Ascending aorta (tissue), 2 donors: ENCODE measurements at regions not wholly inside any gene's neighbourhood (a gene's known extent, or its start where the extent isn't known, plus 50 kb on each side); places are given as distances from the start of the nearest gene placed in this dataset.

Experiments used
- DNase-seq, 2 donors: peaks; one replicate each; pipeline ENCODE4 v3.0.0-alpha.2; 2019; ENCODE audit warnings: low spot score in 2 of 2
- H3K27ac ChIP-seq, 2 donors: fragments of 200-600 bp; sonication (generic); one replicate each; pipeline ENCODE4 v1.5.1; 2016 to 2017; ENCODE audit warnings: mild to moderate bottlenecking in 1 of 2
- H3K27me3 ChIP-seq: fragments of 200-600 bp; sonication (generic); one replicate; pipeline ENCODE4 v1.5.1; 2017
- H3K36me3 ChIP-seq, 2 donors: fragments of 200-600 bp; sonication (generic); one replicate each; pipeline ENCODE4 v1.5.1; 2016
- H3K4me1 ChIP-seq, 2 donors: fragments of 200-600 bp; sonication (generic); one replicate each; pipeline ENCODE4 v1.5.1; 2016 to 2017; ENCODE audit warnings: mild to moderate bottlenecking in 1 of 2
- H3K4me3 ChIP-seq, 2 donors: fragments of 200-600 bp; sonication (generic); one replicate each; pipeline ENCODE4 v1.5.1; 2016 to 2017; ENCODE audit warnings: mild to moderate bottlenecking in 1 of 2
- H3K9me3 ChIP-seq, 2 donors: fragments of 200-600 bp; sonication (generic); one replicate each; pipeline ENCODE4 v1.5.1; 2016
- intact Hi-C: fragments of 100-400 bp; cut with DNase I; formaldehyde crosslinking; loops from one replicate; pipeline ENCODE4 v1.15.1; 2023
- TF ChIP-seq, protein P1 (sequence below), 3 experiments: fragments of 200-600 bp in 2 of 3; fragments of 450-650 bp in 1 of 3; sonication (generic) in 2 of 3; IDR thresholded peaks; one replicate each; pipeline ENCODE4 v1.5.1; 2016 to 2019; ENCODE audit warnings: antibody characterized with exemption in 3 of 3, mild to moderate bottlenecking in 1 of 3, moderate library complexity in 1 of 3

- peak overlapping the region; percentile 24 to 39 for H3K27ac ChIP-seq
Measured at GRCh38 chr5:124675931-124676846, 70.2 kb downstream of the ZNF608 start.

DNA sequence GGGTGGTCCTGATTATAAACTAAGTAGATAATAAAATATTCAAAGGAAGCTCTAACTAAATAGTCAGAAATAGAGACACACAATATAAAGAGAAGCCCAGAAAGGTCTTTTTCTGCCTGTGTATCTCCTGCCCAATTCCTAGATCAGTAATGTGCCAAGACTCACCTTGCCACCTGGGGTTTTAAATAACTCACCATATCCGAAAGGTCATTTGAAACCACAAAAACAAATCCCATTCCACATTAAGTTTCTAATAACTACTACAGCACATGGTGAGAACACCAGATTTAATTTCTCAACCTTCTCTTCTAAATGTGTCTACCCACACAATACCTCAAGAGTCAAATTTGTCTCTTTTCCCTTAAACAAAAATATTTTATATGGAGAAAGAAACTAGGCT, 75.2 kb downstream of the ZNF608 start:
- intact Hi-C loops = loop anchor here (10.0 kb wide), 1 partner anchor 744 kb away; no protein-coding TSS in a partner anchor
- TF ChIP-seq, protein P1, sequence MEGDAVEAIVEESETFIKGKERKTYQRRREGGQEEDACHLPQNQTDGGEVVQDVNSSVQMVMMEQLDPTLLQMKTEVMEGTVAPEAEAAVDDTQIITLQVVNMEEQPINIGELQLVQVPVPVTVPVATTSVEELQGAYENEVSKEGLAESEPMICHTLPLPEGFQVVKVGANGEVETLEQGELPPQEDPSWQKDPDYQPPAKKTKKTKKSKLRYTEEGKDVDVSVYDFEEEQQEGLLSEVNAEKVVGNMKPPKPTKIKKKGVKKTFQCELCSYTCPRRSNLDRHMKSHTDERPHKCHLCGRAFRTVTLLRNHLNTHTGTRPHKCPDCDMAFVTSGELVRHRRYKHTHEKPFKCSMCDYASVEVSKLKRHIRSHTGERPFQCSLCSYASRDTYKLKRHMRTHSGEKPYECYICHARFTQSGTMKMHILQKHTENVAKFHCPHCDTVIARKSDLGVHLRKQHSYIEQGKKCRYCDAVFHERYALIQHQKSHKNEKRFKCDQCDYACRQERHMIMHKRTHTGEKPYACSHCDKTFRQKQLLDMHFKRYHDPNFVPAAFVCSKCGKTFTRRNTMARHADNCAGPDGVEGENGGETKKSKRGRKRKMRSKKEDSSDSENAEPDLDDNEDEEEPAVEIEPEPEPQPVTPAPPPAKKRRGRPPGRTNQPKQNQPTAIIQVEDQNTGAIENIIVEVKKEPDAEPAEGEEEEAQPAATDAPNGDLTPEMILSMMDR (IDR thresholded peaks at IDR 0.05) = no peak
- Histone ChIP-seq H3K4me1 (peaks cover 0 to 4% of the 10 kb centered on the region in 2 donors), H3K27me3 (no peaks in the 10 kb centered on the region), H3K9me3 (no peaks in the 10 kb centered on the region), H3K27ac (peak overlapping the region in 1 of 2 donors; percentile 47), H3K4me3 (no peak overlapping the region), H3K36me3 (no peaks in the 10 kb centered on the region)
- DNase-seq = no peak

More at GRCh38 chr5:124675931-124676846, 70.2 kb downstream of the ZNF608 start:
- Histone ChIP-seq H3K27me3 (no peaks in the 10 kb centered on the region), H3K36me3 (no peaks in the 10 kb centered on the region), H3K4me3 (no peak overlapping the region), H3K4me1 (peaks cover 12 to 13% of the 10 kb centered on the region in 2 donors), H3K9me3 (no peaks in the 10 kb centered on the region)
- TF ChIP-seq, protein P1 (IDR thresholded peaks at IDR 0.05) = no peak
- intact Hi-C loops = loop anchor here (10.0 kb wide), 1 partner anchor 739 kb away; no protein-coding TSS in a partner anchor
- no peak for DNase-seq

GRCh38 chr5:124670722-124671184, 75.7 kb downstream of the ZNF608 start:
- intact Hi-C loops = loop anchor here (10.0 kb wide), 1 partner anchor 744 kb away; no protein-coding TSS in a partner anchor
- Histone ChIP-seq H3K4me1 (peaks cover 0 to 4% of the 10 kb centered on the region in 2 donors), H3K27me3 (no peaks in the 10 kb centered on the region), H3K36me3 (no peaks in the 10 kb centered on the region), H3K4me3 (peak overlapping the region in 1 of 2 donors; percentile 21), H3K27ac (peak overlapping the region in 1 of 2 donors; percentile 47), H3K9me3 (no peaks in the 10 kb centered on the region)
- DNase-seq = no peak
- TF ChIP-seq, protein P1 (IDR thresholded peaks at IDR 0.05) = no peak

DNA sequence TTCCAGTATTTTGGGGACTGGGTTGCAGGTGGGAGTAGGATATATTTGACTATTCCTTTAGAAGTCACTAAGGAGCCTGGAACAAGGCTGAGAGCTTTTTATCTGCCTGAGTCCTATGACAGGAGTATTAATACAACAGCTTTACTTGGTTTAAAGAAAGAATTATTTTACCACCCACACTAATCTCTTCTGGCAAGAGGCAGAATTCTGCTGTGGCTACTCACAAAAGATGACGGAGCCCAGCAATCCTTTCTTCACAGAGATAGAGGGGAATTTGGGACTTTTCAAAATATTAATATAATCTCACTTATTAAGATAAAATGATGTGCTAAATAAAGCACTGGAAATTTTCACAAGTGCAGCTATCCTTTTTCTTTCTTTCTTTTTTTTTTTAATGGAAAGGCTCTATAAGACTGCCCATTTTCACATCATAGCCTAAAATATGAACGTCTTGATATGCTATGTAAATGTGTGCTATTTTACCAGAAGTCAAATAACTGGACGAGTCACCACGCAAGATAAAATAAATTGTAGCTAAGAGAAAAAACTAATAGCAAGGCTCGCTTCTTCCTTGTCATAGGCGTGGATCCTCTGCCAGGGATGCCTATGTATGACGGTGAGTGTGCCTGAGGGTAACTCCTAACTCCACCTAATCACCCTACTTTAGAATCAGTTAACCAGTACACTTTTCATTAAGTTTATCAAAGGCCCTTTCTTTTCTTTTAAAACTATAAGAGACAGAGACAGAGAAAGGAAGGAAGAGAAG, 76.3 kb downstream of the ZNF608 start:
- Histone ChIP-seq H3K4me3 (peak overlapping the region in 1 of 2 donors; percentile 21), H3K4me1 (peaks cover 0 to 4% of the 10 kb centered on the region in 2 donors), H3K36me3 (no peaks in the 10 kb centered on the region), H3K27ac (peak overlapping the region in 1 of 2 donors; percentile 47), H3K27me3 (no peaks in the 10 kb centered on the region), H3K9me3 (no peaks in the 10 kb centered on the region)
- TF ChIP-seq, protein P1 (IDR thresholded peaks at IDR 0.05) = no peak
- DNase-seq = no peak
- intact Hi-C loops = loop anchor here (10.0 kb wide), 1 partner anchor 745 kb away; no protein-coding TSS in a partner anchor

DNA sequence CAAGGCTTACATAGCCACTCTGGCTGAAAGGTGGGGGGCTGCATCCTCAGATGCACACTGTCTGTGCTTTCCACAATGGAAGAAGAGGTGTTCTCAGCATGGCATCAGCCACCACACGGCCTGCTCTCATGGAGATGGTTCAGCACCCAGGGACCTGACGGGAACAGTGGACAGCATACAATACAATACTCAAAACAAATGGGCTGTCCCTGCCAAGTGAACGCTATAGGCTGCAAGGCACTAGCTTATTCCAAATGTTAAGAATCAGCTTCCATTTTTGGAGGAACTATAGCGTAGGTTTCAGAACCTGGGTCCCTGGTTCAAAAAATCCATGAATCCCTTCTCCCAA, 77.2 kb downstream of the ZNF608 start:
- DNase-seq = no peak
- Histone ChIP-seq H3K27me3 (no peaks in the 10 kb centered on the region), H3K9me3 (no peaks in the 10 kb centered on the region), H3K4me1 (peaks cover 0 to 4% of the 10 kb centered on the region in 2 donors), H3K36me3 (no peaks in the 10 kb centered on the region), H3K4me3 (no peak overlapping the region), H3K27ac (no peak overlapping the region)
- TF ChIP-seq, protein P1 (IDR thresholded peaks at IDR 0.05) = no peak
- intact Hi-C loops = no loop called here
